ENCODE measurements at regions not wholly inside any gene's neighbourhood (a gene's known extent, or its start where the extent isn't known, plus 50 kb on each side); places are given as distances from the start of the nearest gene placed in this dataset.
A peak's percentile ranks its signal among the peaks of the same experiment; 100 is the strongest.

DNA sequence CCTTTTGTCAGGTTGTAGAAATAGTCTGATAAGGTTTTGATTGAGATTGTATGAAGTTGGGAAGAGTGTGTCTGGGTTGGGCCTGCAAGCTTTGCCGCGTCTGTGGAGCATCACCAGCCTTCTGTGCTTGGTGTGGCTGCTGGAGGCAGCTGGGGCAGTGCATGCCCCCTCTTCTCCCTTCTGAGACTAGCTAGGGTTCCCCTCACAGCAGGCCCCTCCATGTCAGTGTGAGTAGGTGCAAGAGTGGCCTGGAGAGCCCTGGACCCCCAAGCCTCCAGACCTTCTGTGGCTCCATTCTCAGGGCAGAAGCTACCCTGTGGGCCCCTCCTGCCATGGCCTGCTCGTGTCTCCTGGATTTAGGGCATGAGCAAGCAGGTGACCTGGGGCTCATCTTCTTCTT is 914.2 kb downstream of the TBC1D22A start:
- DNase-seq: no peak

DNA sequence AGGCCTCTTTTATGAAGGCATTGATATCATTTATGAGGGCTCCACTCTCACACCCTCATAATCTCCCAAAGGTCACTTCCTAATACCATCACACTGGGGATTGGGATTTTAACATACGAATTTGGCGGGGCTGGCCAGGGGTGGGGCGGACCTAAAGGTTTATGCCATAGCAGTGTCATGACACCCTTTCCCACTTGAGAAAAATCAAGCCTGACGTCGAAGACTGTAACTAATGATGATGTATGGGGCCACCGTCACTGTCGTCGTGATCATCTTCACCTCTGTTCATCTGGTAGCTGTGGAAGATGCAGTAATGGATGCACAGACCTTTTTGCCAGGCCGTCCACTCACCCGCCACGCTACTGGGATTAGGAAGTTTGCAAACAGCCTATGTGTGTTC is 912.1 kb downstream of the TBC1D22A start:
- no peak for DNase-seq

DNA sequence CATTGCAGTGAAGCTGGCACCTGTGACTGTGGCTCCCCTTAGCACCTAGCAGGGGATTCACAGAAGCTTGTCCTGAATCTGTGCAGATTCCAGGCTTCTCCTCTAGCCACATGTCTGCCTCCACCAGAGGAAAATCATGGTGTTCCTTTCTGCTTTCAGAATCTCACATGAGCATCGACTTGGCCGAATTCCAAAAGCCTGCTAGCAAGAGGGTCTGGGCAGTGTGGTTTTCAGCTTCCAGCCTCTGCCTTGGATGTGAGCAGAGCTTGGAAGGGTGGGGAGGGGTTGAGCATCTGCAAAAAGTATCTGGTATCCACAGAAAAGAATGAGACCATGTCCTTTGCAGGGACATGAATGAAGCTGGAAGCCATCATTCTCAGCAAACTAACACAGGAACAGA is 911.1 kb downstream of the TBC1D22A start:
- no peak for DNase-seq

DNA sequence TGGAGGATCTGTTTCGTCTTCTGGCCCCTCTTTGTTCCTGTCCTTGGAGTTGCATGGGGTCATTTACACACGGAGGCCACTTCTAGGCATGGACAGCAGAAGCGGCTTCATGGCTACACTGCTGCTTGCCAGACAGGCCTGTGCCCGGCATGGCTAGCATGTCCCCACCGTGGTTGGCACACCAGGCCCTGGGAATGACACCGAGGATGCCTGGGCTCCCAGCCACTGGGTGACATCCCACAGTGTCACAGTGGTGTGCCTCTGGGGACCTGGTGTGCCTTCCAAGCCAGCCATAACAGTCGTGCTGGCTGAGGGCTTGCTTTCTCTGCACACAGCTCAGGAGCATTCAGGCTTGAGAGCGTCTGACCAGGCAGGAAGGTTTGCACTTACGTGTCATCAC is 910.1 kb downstream of the TBC1D22A start:
- DNase-seq: no peak

DNA sequence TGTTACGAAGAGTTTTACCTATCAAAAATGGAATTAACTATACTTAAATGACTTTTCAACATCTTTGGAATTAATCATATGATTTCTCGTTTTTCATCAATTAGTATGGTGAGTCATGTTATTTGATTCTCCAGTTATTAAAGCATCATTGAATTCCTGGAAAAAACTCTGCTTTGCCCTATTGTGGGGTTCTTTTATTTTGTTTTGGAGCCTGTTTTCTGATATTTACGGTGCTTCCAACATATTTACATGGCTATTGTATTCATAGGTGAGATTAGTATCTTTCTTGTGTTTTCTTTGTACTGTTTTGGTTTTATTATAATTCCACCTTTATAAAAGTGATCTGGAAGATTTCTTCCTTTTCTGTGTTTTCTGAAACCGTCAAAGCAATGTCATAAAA is 902.7 kb downstream of the TBC1D22A start:
- DNase-seq: no peak

DNA sequence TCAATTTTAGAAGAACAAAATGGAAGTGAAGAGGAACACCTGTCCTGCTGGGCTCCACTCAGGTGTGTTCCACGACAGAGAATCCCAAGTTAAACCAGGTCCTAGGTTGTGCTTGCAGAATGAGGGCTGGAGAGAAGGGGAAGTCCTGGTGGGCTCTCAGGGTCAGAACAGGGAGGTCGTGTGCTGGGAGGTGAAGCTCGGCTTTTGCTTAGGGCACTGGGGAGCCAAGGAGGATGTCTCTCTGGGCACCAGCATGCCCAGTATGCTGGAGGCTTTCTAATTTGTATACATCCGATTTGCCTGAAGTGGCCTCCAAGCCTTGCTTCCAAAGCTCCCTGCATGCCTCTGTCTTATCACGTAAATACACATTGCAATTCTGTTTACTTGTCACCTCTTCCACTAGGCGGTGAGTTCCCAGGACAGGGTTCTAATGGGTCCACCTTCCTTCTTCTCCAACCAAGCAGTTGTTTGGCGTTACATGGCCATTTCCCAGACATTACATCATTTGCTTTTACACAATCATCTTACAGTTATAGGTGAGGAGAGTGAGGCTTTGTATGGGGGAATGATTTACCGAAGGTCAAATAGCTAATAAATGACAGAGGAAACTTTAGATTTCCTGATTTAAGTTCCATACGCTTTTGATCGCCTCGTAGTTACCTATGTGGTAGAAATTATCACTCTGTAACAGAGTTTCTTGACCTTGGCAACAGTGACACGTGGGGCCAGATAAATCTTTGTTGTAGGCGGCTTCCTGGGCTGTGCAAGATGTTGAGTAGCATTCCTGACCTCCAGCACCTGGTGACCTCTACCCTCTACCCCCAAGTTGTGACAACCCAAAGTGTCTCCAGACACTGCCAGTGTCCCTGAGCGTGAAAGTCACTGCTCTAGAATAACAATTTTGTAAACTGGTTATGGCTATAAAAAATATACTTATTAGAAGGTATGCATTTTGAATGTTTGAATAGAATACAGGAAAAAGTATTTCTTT is 901.5 kb downstream of the TBC1D22A start:
- DNase-seq: no peak

DNA sequence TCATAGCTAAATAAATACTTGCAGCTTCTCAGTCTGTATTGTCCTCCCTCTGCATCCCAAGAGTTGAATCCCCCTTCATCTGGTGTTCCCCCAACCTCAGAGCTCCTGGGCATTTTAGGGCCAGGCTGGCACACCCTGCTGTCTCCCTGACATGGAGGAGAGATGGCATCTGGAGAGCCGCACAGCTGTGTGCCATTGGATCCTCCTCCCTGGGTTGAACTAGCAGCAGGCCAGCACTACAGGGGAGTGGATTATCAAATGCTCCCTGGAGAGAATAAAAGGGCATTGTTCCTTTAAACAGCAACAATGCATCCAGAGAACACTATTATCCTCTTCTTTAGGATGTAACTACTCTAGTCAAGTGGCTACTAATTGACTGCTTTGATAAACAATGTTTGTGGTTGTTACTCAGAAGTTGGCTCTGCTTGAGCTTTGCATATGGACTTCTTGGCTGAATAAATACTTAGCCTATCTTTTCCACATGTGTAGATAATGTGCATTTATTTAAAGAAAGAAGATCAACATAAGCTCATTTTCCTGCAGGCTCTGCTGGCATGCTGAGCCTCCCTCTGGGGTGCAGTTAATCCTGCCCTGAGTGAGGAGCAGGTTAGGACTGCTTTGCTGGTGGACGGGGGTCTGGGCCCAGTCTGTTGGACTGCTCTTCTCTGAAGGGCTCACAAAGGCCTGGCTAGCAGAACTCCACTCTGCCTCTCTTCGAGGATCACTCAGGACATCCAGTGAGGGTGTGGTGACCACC is 897.2 kb downstream of the TBC1D22A start:
- peak; percentile 39 for DNase-seq

DNA sequence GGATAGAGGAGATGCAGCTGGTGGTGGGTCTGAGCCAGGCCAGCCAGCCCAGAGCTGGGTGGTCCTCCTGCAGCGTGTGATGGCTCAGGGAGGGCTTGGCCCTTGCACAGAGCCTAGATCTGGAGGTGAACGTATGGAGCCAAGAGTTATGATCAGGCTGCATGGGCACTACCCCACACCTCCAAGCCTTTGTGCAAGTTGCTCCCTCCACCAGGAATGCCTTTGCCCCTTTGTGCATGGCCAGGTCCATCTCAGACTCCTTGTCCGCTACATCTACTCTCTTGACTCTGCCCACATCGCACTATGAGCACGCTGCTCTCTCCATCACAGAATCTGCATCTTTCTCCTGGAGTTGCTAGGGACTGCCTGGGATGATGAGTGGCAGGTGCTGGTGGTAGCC is 895.7 kb downstream of the TBC1D22A start:
- DNase-seq: no peak

DNA sequence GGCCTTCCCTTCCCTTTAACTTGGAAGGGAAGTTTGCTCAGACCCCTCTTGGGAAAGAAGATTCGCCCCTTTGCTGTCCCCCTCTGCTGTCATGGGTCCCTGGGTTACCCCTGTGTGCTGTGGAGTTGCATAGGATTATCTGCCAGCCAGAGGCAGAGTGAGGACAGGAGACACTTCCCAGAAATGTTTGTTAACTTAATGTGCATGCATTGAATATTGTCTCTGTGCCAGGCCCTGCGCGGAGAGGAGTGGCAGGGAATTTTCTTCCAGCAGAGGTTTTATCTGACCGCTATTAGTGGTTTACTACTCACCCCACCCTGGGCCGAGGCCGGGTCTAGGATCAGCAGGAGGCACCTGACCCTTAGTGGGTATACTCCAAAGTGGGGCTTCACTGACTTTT is 894.8 kb downstream of the TBC1D22A start:
- no peak for DNase-seq

DNA sequence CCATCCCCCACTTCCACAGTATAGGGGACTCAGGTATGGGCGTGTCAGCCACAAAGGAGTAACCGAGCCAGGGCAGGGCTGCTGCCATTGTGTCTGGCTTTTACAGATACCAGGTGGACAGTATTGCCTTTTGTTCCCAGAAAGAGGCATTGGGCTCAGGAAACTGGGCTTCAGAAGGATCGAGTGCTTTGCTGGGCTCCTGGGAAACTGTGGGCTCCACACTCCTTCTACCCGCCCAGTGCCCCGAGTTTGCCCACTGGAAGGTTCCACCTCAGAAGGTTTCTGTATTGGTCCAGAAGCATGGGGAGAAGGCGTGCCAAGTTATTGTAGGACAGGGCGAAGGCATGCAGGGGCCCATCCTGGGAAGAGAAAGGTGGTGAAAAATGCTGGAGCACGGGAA is 894.4 kb downstream of the TBC1D22A start:
- DNase-seq: no peak

DNA sequence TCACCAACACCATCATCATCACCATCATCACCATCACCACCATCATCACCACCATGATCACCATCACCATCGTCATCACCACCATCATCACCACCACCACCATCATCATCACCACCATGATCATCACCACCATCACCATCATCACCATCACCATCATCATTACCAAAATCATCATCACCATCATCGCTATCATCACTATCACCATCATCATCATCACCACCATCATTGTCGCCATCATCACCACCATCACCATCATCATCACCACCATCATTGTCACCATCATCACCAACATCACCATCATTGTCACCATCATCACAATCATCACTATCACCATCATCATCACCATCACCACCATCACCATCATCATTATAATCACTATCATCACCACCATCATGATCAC is 893.5 kb downstream of the TBC1D22A start:
- no peak for DNase-seq

DNA sequence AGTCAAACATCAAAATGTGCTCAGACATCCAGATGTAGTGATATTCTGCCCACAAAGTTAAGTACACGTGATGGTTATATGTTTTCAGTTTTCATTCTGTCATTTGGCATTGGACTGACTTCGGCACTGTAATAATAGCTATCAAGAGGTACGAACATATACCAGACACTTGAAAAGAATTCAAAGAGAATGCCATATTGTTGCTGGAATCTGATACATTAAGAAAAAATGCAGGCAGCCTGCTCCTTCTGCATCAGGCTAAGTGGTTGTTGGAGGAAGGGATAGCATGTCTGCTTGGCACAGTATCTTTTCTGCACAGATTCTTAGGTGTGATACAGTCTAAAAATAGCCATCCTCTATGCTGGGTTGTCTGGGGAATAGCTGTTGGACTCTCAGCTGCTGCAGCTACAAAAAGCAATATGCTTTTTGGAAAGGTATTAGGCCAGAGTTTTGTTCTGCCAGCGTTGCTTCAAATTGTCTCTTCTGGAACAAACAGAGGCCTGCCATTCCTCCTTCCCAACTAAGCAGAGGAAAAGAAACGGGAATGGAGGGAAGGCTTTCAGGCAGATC is 892.6 kb downstream of the TBC1D22A start:
- DNase-seq: no peak

DNA sequence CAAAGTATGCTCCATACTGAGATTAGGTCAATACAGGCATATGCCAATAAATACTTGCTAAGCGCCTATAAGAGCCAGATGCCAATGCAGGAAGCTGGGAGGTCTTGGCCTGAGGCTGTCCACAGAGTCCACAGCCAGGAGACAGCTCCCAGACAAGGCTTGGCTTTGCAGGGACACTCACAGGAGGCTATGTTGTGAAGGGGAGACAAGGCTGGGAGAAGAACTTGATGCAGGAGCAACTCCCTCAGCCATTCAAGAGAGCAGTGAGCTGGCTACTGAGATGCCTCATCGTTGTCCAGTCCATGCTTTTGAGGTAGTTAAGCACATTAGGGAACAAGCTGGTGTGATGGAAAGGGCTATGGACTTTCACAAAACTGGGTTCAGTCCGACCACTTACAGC is 891.5 kb downstream of the TBC1D22A start:
- DNase-seq: no peak

DNA sequence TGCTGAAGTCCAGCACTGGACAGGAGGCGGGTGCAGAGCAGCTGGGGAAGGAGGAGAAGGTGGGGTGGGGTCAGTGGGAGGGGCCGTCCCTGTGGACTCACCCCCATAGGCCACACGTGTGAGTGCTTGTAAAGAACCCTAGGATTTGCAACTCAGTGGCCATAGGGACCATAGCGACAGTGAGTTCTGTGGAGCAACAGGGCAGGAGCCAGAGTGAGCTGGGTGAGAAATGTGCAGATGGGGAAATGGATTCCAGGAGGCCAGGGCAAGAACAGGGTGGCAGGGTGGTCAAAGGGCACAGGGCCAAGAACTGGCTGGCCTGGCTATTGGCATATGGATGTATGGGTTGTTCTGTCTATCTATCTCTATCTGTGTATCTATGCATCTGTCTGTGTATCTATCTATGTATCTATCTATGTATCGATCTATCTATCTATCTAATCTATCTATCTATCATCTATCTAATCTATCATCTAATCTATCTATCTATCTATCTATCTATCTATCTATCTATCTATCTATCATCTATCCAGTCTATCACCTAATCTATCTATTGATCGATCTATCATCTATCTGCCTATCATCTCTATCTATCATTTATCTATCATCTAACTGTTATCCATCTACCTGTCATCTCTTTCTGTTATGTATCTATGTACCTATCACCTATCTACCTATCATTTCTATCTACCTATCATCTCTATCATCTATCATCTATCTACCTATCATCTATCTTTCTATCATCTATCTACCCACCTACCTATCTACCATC is 889.0 kb downstream of the TBC1D22A start:
- DNase-seq: no peak

DNA sequence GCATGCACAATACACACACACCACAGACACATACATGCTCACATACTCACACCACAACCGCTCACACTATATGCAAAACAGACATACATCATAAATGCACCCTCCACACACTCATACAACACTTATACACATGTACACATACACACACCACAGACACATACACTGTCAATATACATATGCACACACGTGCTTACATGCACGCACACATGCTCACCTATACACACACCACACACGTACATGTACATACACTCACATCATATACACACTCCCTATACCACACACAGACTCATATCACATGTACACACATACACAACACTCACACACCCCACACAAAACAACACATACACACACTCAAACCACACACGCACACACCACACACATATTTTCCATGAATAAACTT is 885.3 kb downstream of the TBC1D22A start:
- DNase-seq: no peak

DNA sequence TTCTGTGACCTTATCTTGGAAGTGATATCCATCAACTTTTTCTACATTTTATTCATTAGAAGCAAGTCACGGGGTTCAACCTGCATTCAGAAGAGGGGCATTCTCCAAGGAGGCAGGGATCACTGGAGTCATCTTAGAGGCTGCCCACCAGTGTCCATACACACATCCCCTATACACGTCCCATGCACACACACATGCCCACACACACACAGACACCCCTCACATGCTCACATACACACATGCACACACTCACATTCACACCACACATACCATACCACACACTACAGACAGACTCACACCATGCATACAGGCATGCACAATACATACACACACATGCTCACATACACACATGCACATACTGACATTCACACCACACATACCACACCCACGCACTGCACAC is 884.7 kb downstream of the TBC1D22A start:
- DNase-seq: no peak

DNA sequence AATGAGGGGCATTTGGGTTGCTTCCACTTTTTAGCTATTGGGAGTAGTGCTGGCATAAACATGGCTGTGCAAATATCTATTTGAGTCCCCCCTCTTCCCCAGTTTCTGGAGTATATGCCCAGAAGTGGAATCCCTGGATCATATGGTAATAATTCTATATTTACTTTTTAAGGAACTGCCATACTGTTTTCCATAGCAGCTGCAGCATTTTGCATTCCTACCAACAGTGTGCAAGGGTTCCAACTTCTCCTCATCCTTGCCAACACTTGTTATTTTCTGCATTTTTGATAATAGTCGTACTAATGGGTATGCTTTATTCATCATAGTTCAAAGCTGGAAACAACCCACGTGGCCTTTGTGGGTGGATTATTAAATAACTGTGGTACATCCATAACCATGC is 883.5 kb downstream of the TBC1D22A start:
- DNase-seq: no peak

DNA sequence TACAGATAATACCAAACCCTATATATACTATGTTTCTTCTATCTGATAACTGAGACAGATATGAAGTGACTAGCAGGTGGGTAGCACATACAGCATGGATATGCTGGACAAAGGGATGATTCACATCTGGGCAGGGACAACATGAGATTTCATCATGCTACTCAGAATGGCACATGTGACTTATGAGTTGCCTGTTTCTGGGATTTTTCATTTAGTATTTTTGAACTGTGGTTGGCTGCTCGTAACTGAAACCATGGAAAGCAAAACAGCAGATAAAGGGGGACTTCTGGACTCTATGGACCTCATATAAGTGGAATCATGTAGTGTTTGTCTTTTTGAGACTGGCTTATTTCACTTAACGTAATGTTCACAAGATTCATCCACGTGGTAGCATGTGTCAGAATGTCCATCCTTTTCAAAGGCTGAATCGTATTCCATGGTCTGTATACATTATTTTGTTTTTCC is 883.0 kb downstream of the TBC1D22A start:
- no peak for DNase-seq

DNA sequence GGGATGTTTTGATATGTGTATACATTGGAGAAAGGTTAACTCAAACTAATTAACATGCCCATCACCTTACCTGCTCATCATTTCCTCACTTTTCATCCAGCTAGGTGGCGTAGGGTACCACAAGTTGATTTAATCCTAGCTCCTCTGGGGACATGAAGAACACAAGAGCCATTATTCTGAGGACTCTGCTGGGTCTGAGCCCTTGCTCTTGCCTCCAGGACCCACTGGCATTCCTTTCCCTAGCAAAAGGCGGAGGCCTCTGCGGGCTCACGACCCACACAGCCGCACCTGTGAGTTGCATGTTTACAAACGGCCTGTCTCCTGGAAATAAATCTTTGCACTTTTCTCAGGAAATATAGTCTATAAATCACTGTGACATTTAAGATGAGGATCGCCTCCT is 871.9 kb downstream of the TBC1D22A start:
- no peak for DNase-seq

DNA sequence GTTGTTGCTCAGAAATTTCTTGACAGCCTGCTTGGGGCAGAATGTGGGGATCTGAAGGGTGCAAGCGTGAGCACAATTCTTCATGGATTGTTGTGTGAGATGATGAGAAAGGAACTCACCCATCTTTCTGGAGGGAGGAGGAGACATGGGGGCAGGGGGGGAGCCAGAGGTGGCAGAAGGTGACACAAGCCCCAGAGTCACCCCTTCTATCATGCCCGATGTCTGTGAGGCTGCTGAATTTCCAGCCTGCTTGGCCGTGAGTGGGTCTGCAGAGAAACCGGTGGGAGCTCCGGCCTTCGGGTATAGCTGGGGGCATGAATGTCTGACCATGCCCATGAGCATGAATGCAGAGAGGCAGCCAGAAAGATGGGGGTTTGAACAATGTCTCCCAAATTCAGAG is 870.7 kb downstream of the TBC1D22A start:
- no peak for DNase-seq

DNA sequence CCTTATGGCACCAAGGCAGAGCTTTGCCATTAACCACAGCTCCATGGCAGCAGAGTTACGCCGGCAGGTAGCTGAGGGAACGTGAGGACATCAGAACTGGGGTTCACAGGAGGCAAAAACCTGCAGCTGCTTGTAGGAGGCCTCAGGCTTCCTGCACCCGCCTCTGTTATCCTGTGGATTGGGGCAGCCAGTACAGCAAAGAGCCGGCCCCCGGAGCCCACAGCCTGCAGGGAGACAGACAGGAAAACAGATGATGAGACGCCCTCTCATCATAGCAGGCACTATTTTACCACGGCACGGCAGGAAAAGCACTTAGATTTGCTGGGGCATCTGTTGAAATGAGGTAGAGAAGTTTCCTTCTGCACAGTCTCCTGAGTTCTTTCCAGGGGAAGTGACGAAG is 870.3 kb downstream of the TBC1D22A start:
- DNase-seq: no peak

DNA sequence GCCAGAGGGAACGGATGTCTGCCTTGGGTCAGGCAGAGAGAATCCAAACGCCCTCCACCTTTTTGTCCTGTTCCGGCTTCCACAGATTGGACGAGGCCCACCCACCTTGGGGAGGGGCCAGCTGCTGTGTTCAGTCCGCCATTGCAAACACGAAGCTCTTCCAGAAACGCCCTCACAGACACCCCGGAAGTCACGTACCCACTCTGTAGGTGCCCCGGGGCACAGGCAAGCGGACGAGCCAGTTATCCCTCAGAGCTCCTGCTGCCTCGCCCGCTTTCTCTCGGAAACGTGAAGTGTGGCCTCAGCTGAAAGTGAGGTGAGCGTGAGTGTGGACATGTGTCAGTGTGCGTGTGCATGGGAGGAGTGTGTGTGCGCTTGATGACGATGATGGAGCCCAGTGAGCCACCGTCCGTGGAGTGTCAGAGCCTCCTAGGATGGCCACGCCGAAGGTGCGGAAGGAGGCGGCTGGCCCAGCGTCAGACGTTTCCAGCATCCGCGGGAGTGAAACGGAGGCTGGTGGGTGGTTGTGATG is 869.2 kb downstream of the TBC1D22A start:
- peak; percentile 88 for DNase-seq

Measured in NCI-H1105 (cell line).